Mesenchymal stem cell (in vitro differentiated cells and primary cell): ENCODE measurements at regions not wholly inside any gene's neighbourhood (a gene's known extent, or its start where the extent isn't known, plus 50 kb on each side); places are given as distances from the start of the nearest gene placed in this dataset.
A peak's percentile ranks its signal among the peaks of the same experiment; 100 is the strongest.

Source experiments
- DNase-seq: peaks from one replicate; pipeline ENCODE4 v3.0.0-alpha.2; 2013
- H2AFZ ChIP-seq: one replicate; pipeline ENCODE4 v1.6.1; 2013; ENCODE audit warnings: low read depth, mild to moderate bottlenecking, control low read depth, inconsistent platforms, low read length, moderate library complexity
- H2AK5ac ChIP-seq: 2 replicates; pipeline ENCODE4 v1.6.1; 2013; ENCODE audit warnings: low read length, moderate library complexity, mild to moderate bottlenecking, inconsistent platforms; ENCODE audit not compliant: severe bottlenecking
- H2BK120ac ChIP-seq: one replicate; pipeline ENCODE4 v1.6.1; 2013; ENCODE audit warnings: low read depth, mild to moderate bottlenecking, inconsistent platforms, low read length, moderate library complexity
- H2BK12ac ChIP-seq, 2 experiments: one replicate each; pipeline ENCODE4 v1.6.1; 2013; ENCODE audit warnings: inconsistent platforms in 2 of 2, low read length in 2 of 2, mild to moderate bottlenecking in 2 of 2, moderate library complexity in 2 of 2, control low read depth in 1 of 2
- H2BK15ac ChIP-seq: one replicate; pipeline ENCODE4 v1.6.1; 2013; ENCODE audit warnings: mild to moderate bottlenecking, low read depth, inconsistent platforms; ENCODE audit not compliant: poor library complexity, severe bottlenecking
- H2BK5ac ChIP-seq: 2 replicates; pipeline ENCODE4 v1.6.1; 2013; ENCODE audit warnings: low read depth, mild to moderate bottlenecking, low read length, control low read depth, inconsistent platforms; ENCODE audit not compliant: poor library complexity, severe bottlenecking
- H3K14ac ChIP-seq, 2 experiments: one replicate each; pipeline ENCODE4 v1.6.1; 2013; ENCODE audit warnings: inconsistent platforms in 2 of 2, low read length in 2 of 2, control low read depth in 1 of 2, mild to moderate bottlenecking in 1 of 2, moderate library complexity in 1 of 2
- H3K18ac ChIP-seq, 2 experiments: one replicate each; pipeline ENCODE4 v1.6.1; 2013; ENCODE audit warnings: inconsistent platforms in 2 of 2, low read length in 2 of 2, control low read depth in 1 of 2, low read depth in 1 of 2, mild to moderate bottlenecking in 1 of 2
- H3K23ac ChIP-seq, 2 experiments: one replicate each; pipeline ENCODE4 v1.6.1; 2013; ENCODE audit warnings: inconsistent platforms in 2 of 2, low read length in 2 of 2, mild to moderate bottlenecking in 2 of 2, moderate library complexity in 2 of 2, control low read depth in 1 of 2
- H3K27ac ChIP-seq: 2 replicates; pipeline ENCODE4 v1.5.1; 2013; ENCODE audit warnings: mild to moderate bottlenecking, moderate library complexity, low read length, control low read depth, inconsistent platforms; ENCODE audit not compliant: poor library complexity, severe bottlenecking
- H3K27me3 ChIP-seq, 2 experiments: 2 replicates each; pipeline versions ENCODE4 v1.6.1 to v1.7.0; 2013; ENCODE audit warnings: low read length in 2 of 2, mild to moderate bottlenecking in 2 of 2, moderate library complexity in 2 of 2, control low read depth in 1 of 2, inconsistent platforms in 1 of 2; ENCODE audit not compliant: control insufficient read depth in 1 of 2, insufficient read depth in 1 of 2
- H3K36me3 ChIP-seq, 2 experiments: 2 replicates each; pipeline versions ENCODE4 v1.6.1 to v1.7.0; 2013; ENCODE audit warnings: low read length in 2 of 2, control low read depth in 1 of 2, inconsistent platforms in 1 of 2, low read depth in 1 of 2, mild to moderate bottlenecking in 1 of 2; ENCODE audit not compliant: insufficient read depth in 2 of 2, control insufficient read depth in 1 of 2
- H3K4ac ChIP-seq, 2 experiments: one replicate each; pipeline ENCODE4 v1.6.1; 2013; ENCODE audit warnings: inconsistent platforms in 2 of 2, low read length in 2 of 2, mild to moderate bottlenecking in 2 of 2, moderate library complexity in 2 of 2, control low read depth in 1 of 2, low read depth in 1 of 2
- H3K4me1 ChIP-seq: 2 replicates; pipeline ENCODE4 v1.6.1; 2013; ENCODE audit warnings: low read depth, low read length, control low read depth; ENCODE audit not compliant: control insufficient read depth, insufficient read depth
- H3K4me2 ChIP-seq: 2 replicates; pipeline ENCODE4 v1.6.1; 2013; ENCODE audit warnings: low read length, mild to moderate bottlenecking, inconsistent platforms; ENCODE audit not compliant: poor library complexity, severe bottlenecking
- H3K4me3 ChIP-seq, 2 experiments: 2 replicates each; pipeline versions ENCODE4 v1.5.1 to v1.7.0; 2013; ENCODE audit warnings: low read length in 2 of 2, mild to moderate bottlenecking in 2 of 2, control low read depth in 1 of 2, low read depth in 1 of 2; ENCODE audit not compliant: insufficient read depth in 1 of 2
- H3K79me1 ChIP-seq: replicated peaks from 2 replicates; pipeline ENCODE4 v1.6.1; 2013; ENCODE audit warnings: mild to moderate bottlenecking, control low read depth, low read length, inconsistent platforms; ENCODE audit not compliant: poor library complexity, severe bottlenecking
- H3K9ac ChIP-seq: 2 replicates; pipeline ENCODE4 v1.7.0; 2013; ENCODE audit warnings: mild to moderate bottlenecking, low read length, moderate library complexity
- H3K9me3 ChIP-seq: 2 replicates; pipeline ENCODE4 v1.7.0; 2013; ENCODE audit warnings: mild to moderate bottlenecking, low read length; ENCODE audit not compliant: control insufficient read depth
- H4K8ac ChIP-seq: one replicate; pipeline ENCODE4 v1.6.1; 2013; ENCODE audit warnings: inconsistent platforms, mild to moderate bottlenecking, low read length, moderate library complexity
- H4K91ac ChIP-seq: one replicate; pipeline ENCODE4 v1.6.1; 2013; ENCODE audit warnings: mild to moderate bottlenecking, low read length, inconsistent platforms
- WGBS: methylation state at CpG from one replicate; pipeline ENCODE4 v1.1.7; 2013; ENCODE audit warnings: mixed read lengths; 5-methylcytosine and 5-hydroxymethylcytosine counted together

DNA sequence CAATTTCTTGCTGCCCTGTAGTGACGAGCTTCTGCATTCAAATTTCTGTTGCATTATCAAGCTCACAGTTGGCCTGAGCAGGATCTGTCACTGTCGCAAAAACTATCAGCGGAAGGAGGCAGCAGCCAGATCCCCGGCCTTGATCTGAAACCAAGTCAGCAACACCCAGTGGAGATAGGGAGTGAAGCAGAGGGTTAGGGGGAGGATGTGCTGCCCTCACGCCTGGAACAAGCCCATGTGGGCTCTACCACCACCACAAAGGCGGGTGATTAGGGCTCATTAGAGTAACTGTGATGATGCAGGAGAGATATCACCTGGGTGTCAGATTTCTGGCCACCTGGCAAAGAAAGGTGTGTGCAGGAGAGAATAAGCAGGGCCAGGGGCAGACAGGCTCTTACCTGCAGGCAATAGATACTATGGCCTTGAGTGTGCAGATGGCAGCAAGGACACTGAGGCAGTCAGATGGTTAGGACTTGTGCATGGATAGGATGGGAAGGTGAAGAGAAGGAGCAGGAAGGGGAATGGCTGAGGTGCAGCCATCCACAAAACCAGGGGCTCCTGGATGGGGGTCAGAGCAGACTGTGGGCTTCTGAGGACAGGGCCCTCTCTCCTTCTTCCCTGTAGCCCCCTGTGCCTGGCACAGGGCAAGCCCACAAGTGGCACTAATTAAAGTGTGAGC is 417.3 kb downstream of the RPS24 start:
- Histone ChIP-seq H3K9me3 (no peaks in the 10 kb centered on the region), H2BK15ac (no peak overlapping the region), H3K36me3 (no peaks in the 10 kb centered on the region), H3K14ac (peak overlapping the region in 1 of 2 experiments; percentile 29), H3K23ac (no peak overlapping the region), H2BK12ac (no peak overlapping the region), H3K9ac (no peak overlapping the region), H2BK120ac (no peak overlapping the region), H2BK5ac (no peak overlapping the region), H3K27ac (no peak overlapping the region), H3K27me3 (peaks cover 10 to 35% of the 10 kb centered on the region in 2 experiments), H4K8ac (no peak overlapping the region), H3K18ac (no peak overlapping the region), H3K4me1 (peaks cover 2% of the 10 kb centered on the region), H3K4me3 (no peak overlapping the region), H4K91ac (peak overlapping the region; percentile 22), H3K4me2 (no peak overlapping the region), H2AK5ac (no peak overlapping the region), H2AFZ (no peak overlapping the region), H3K79me1 (no peaks in the 10 kb centered on the region), H3K4ac (no peak overlapping the region)
- 77% methylated on average over 6 of the region's 6 CpGs for WGBS
- DNase-seq: no peak

DNA sequence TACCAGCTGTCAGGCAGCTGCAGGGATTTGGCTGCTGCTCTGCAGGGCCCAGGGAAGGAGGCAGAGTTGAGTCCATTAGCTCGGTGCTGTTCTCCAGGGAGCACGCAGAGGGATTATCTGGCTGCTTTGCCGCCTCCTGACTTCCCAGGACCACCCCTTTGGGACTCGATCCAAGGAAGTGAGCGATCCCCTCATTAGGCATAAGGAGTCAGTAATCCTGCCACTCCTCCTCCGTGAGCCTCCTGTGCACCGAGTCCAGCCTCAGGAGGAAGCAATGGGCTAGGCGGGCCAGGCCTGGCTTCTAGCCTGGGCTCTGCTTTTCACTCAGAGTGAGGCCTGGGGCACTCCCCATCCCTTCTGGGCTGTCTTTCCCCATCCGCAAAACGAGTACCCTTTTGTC is 417.9 kb downstream of the RPS24 start:
- no peak overlapping the region for H3K18ac ChIP-seq
- H2AFZ ChIP-seq: no peak overlapping the region
- H2BK5ac ChIP-seq: no peak overlapping the region
- no peak overlapping the region for H2AK5ac ChIP-seq
- H3K27ac ChIP-seq: no peak overlapping the region
- H4K91ac ChIP-seq: no peak overlapping the region
- no peak overlapping the region for H2BK120ac ChIP-seq
- peaks cover 10 to 35% of the 10 kb centered on the region in 2 experiments for H3K27me3 ChIP-seq
- no peak overlapping the region for H3K14ac ChIP-seq
- H3K23ac ChIP-seq: no peak overlapping the region
- H3K4me1 ChIP-seq: peaks cover 2% of the 10 kb centered on the region
- no peaks in the 10 kb centered on the region for H3K9me3 ChIP-seq
- H4K8ac ChIP-seq: no peak overlapping the region
- no peak overlapping the region for H2BK12ac ChIP-seq
- no peaks in the 10 kb centered on the region for H3K79me1 ChIP-seq
- H3K9ac ChIP-seq: no peak overlapping the region
- H3K36me3 ChIP-seq: no peaks in the 10 kb centered on the region
- 86% methylated on average over 10 of the region's 10 CpGs for WGBS
- DNase-seq: no peak
- H2BK15ac ChIP-seq: no peak overlapping the region
- H3K4me3 ChIP-seq: peak overlapping the region in 1 of 2 experiments; percentile 11
- H3K4me2 ChIP-seq: no peak overlapping the region
- peak overlapping the region in 1 of 2 experiments; percentile 24 for H3K4ac ChIP-seq

DNA sequence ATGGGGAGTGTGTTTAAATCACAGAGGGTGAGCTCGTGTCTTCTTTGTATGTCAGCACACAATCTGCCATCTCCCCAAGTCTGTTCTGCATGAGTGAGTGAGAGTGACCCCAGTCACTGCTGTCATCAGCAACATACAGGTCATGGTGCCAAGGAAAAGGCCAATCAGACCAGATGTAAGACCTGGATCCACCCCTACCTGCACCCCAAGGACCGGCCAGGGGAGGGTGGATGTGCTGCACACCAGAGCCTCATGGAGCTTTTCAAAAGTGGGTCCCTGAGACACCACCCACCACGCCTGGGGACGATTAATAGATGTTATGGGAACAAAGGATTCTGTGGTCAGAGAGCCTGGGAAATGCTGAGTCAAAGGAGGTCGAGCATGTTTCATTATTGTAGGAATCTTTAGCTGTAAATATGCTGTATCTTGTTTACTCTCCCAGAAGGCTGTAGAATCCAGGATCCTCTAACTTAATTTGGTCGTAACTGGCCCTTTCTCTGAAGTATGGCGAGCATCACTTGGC is 420.5 kb downstream of the RPS24 start:
- Histone ChIP-seq H3K9me3 (no peaks in the 10 kb centered on the region), H2BK5ac (no peak overlapping the region), H3K4me3 (no peak overlapping the region), H2BK120ac (no peak overlapping the region), H2BK12ac (no peak overlapping the region), H4K91ac (no peak overlapping the region), H3K18ac (no peak overlapping the region), H3K27me3 (peaks cover 10 to 18% of the 10 kb centered on the region in 2 experiments), H2AFZ (no peak overlapping the region), H3K36me3 (no peaks in the 10 kb centered on the region), H3K27ac (no peak overlapping the region), H4K8ac (no peak overlapping the region), H3K4ac (no peak overlapping the region), H3K4me1 (peaks cover 4% of the 10 kb centered on the region), H2BK15ac (no peak overlapping the region), H3K23ac (no peak overlapping the region), H2AK5ac (no peak overlapping the region), H3K9ac (no peak overlapping the region), H3K4me2 (no peak overlapping the region), H3K14ac (no peak overlapping the region), H3K79me1 (no peaks in the 10 kb centered on the region)
- WGBS: 78% methylated on average over 7 of the region's 7 CpGs
- no peak for DNase-seq

DNA sequence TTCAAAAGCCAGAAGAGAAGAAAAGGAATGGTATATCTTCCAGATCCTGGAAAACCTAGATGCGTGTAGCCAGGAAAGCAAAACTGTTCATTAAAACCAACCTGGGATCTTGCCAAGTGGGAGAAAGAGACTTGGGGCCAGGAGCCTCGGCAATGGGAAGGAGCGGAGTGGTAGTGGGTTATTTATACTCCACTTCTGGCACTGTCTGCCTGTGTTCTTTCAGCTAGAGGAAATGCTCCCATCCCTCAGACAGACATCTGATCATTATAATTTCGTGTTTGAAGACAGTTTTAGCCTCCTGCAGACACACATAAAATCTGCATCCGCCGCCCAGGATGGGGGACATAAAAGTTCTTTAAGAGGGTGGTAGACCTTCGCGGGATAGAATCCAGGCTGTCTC is 421.6 kb downstream of the RPS24 start:
- Histone ChIP-seq H3K18ac (no peak overlapping the region), H2AK5ac (no peak overlapping the region), H3K27ac (no peak overlapping the region), H3K14ac (no peak overlapping the region), H3K4me3 (no peak overlapping the region), H2AFZ (no peak overlapping the region), H2BK15ac (no peak overlapping the region), H2BK120ac (no peak overlapping the region), H3K36me3 (no peaks in the 10 kb centered on the region), H4K8ac (no peak overlapping the region), H3K4me2 (no peak overlapping the region), H3K4ac (no peak overlapping the region), H4K91ac (no peak overlapping the region), H3K4me1 (peaks cover 8% of the 10 kb centered on the region), H2BK12ac (no peak overlapping the region), H3K79me1 (no peaks in the 10 kb centered on the region), H3K9ac (no peak overlapping the region), H2BK5ac (no peak overlapping the region), H3K27me3 (peaks cover 6 to 18% of the 10 kb centered on the region in 2 experiments), H3K9me3 (no peaks in the 10 kb centered on the region), H3K23ac (no peak overlapping the region)
- WGBS: 78% methylated on average over 7 of the region's 8 CpGs
- DNase-seq: no peak
